Activated CD4-positive, alpha-beta T cell treated with anti-CD3 and anti-CD28 coated beads, Interleukin-2, amount 10 ng/mL, durations not matched to agents 24 days and 14 days (primary cell): ENCODE measurements at regions not wholly inside any gene's neighbourhood (a gene's known extent, or its start where the extent isn't known, plus 50 kb on each side); places are given as distances from the start of the nearest gene placed in this dataset.
A peak's percentile ranks its signal among the peaks of the same experiment; 100 is the strongest.
"Not testable (repeated sequence)": the region's sequence is repeated elsewhere in the genome, so short reads cannot be mapped to it uniquely, and the experiment has no call there.

Experiments used
- DNase-seq: peaks from one replicate; pipeline ENCODE4 v3.0.0; 2022
- H3K27ac Mint-ChIP-seq: one replicate; pipeline ENCODE4 v1.8.0; 2022; ENCODE audit warnings: mild to moderate bottlenecking, mixed read lengths
- H3K27me3 Mint-ChIP-seq: one replicate; pipeline ENCODE4 v1.8.0; 2022; ENCODE audit warnings: mixed read lengths
- H3K36me3 Mint-ChIP-seq: one replicate; pipeline ENCODE4 v1.8.0; 2022; ENCODE audit warnings: low read depth, mild to moderate bottlenecking, mixed read lengths
- H3K4me1 Mint-ChIP-seq: one replicate; pipeline ENCODE4 v1.8.0; 2021; ENCODE audit warnings: mixed read lengths
- H3K4me3 Mint-ChIP-seq: one replicate; pipeline ENCODE4 v1.8.0; 2022; ENCODE audit warnings: mild to moderate bottlenecking, moderate library complexity, mixed read lengths
- H3K9me3 Mint-ChIP-seq: one replicate; pipeline ENCODE4 v1.8.0; 2021; ENCODE audit warnings: mixed read lengths
- intact Hi-C: fragments of 100-400 bp; cut with micrococcal nuclease; formaldehyde crosslinking; loops from one replicate; pipeline ENCODE4 v1.15.1; 2023

DNA sequence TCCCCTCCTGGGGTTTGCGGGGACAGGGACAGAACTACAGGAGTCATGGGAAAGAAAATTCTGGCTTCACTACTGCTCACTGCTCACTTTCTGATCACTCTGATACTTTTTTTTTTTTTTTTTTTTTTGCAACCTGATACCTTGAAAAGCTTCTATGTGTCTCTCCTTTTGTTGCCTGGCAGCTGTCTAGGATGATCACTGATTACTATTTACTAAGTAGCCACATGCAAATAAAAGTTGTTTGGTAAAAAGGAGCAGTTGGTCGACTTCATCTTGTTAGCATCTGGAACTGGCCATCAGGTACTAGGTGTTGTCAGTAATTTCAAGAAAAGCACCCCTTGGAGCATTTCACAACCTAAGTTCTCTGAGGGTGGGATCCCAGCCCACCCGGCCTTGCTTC is 74.9 kb upstream of the MTLN start:
- DNase-seq, H3K27me3 Mint-ChIP-seq, H3K4me3 Mint-ChIP-seq, H3K27ac Mint-ChIP-seq, intact Hi-C loops, H3K4me1 Mint-ChIP-seq, H3K9me3 Mint-ChIP-seq, H3K36me3 Mint-ChIP-seq: not testable (repeated sequence)

DNA sequence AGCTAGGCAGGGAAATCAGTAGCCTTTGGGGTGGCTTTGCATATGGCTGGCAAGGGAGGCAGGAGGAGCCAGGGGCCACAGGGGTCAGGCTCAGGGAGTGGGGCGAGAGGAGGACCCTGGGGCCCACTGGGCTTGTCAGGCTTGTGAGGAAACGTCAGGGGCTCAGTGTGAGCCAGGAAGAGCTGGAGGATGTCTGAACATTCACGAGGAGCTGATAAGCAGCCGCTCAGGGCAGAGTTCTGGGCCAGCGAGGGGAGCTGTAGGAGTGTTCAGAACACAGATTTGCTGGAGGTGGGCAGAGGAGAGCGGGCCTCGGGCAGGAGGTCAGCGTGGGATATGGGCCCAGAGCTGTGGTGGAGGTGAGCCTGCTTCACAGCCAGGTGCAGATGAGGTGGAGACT is 72.7 kb upstream of the MTLN start:
- H3K27me3 Mint-ChIP-seq, DNase-seq, H3K27ac Mint-ChIP-seq, H3K4me3 Mint-ChIP-seq, H3K9me3 Mint-ChIP-seq, H3K4me1 Mint-ChIP-seq, intact Hi-C loops, H3K36me3 Mint-ChIP-seq: not testable (repeated sequence)

- H3K4me3 Mint-ChIP-seq, H3K27me3 Mint-ChIP-seq, DNase-seq, intact Hi-C loops, H3K4me1 Mint-ChIP-seq, H3K27ac Mint-ChIP-seq, H3K9me3 Mint-ChIP-seq, H3K36me3 Mint-ChIP-seq: not testable (repeated sequence)
Measured at GRCh38 chr2:110280804-110281203, 68.5 kb upstream of the MTLN start.

- DNase-seq, H3K36me3 Mint-ChIP-seq, H3K27ac Mint-ChIP-seq, H3K4me3 Mint-ChIP-seq, H3K27me3 Mint-ChIP-seq, intact Hi-C loops, H3K9me3 Mint-ChIP-seq, H3K4me1 Mint-ChIP-seq: not testable (repeated sequence)
Measured at GRCh38 chr2:110277054-110277453, 64.7 kb upstream of the MTLN start.

GRCh38 chr2:110276092-110276491 is 63.7 kb upstream of the MTLN start:
- H3K27ac Mint-ChIP-seq, DNase-seq, H3K4me3 Mint-ChIP-seq, H3K9me3 Mint-ChIP-seq, H3K4me1 Mint-ChIP-seq, H3K36me3 Mint-ChIP-seq, H3K27me3 Mint-ChIP-seq, intact Hi-C loops: not testable (repeated sequence)

- intact Hi-C loops, H3K27ac Mint-ChIP-seq, H3K27me3 Mint-ChIP-seq, H3K4me1 Mint-ChIP-seq, H3K4me3 Mint-ChIP-seq, H3K9me3 Mint-ChIP-seq, H3K36me3 Mint-ChIP-seq: not testable (repeated sequence)
- peak; percentile 17 for DNase-seq
Measured at GRCh38 chr2:110269674-110270073, 57.3 kb upstream of the MTLN start.

GRCh38 chr2:110267828-110268407 is 55.6 kb upstream of the MTLN start:
- H3K27me3 Mint-ChIP-seq, H3K9me3 Mint-ChIP-seq, H3K4me1 Mint-ChIP-seq, H3K27ac Mint-ChIP-seq, intact Hi-C loops, H3K4me3 Mint-ChIP-seq, H3K36me3 Mint-ChIP-seq: not testable (repeated sequence)
- DNase-seq = peak; percentile 52

GRCh38 chr2:110264804-110265203 is 52.5 kb upstream of the MTLN start:
- H3K27ac Mint-ChIP-seq, H3K9me3 Mint-ChIP-seq, H3K36me3 Mint-ChIP-seq, H3K27me3 Mint-ChIP-seq, intact Hi-C loops, DNase-seq, H3K4me1 Mint-ChIP-seq, H3K4me3 Mint-ChIP-seq: not testable (repeated sequence)

DNA sequence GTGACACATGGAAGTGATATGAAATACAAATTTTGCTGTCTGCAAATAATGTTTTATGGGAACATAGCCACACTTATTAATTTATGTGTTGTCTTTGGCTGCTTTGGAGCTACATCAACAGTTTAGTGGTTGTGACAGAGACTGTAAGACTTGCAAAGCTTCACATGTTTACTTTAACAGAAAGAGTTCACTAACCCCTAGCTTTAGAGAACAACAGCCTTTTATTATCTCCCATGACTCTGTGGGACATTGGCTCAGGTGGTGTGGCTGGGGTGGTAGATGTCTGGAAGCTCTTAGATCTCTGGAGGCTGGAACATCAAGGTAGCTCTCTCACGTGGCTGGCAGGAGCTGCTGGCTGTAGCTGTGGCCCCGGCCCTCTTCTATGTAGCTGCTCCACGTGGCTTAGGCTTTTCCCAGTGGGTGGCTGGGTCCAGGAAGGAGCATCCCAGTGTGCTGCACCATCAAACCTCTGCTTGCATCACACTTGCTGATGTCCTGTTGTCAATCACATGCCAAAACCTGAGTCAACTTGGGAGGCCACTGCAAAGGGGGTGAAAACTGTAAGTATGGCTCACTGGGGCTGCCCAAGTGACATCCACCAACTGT is 51.8 kb upstream of the MTLN start:
- H3K4me1 Mint-ChIP-seq, H3K9me3 Mint-ChIP-seq, H3K27me3 Mint-ChIP-seq, intact Hi-C loops, H3K27ac Mint-ChIP-seq, H3K36me3 Mint-ChIP-seq, DNase-seq, H3K4me3 Mint-ChIP-seq: not testable (repeated sequence)

GRCh38 chr2:110263462-110263861 is 51.1 kb upstream of the MTLN start:
- H3K9me3 Mint-ChIP-seq, DNase-seq, intact Hi-C loops, H3K27me3 Mint-ChIP-seq, H3K27ac Mint-ChIP-seq, H3K4me3 Mint-ChIP-seq, H3K36me3 Mint-ChIP-seq, H3K4me1 Mint-ChIP-seq: not testable (repeated sequence)
